Suprapubic skin (tissue), 4 donors: ENCODE measurements at regions not wholly inside any gene's neighbourhood (a gene's known extent, or its start where the extent isn't known, plus 50 kb on each side); places are given as distances from the start of the nearest gene placed in this dataset.

Experiments used
- DNase-seq, 2 donors: peaks; one replicate each; pipeline ENCODE4 v3.0.0-alpha.2; 2019; ENCODE audit warnings: low spot score in 2 of 2
- H3K27ac ChIP-seq: fragments of 200-600 bp; sonication (generic); one replicate; pipeline ENCODE4 v1.5.1; 2019
- H3K27me3 ChIP-seq: fragments of 200-600 bp; sonication (generic); one replicate; pipeline ENCODE4 v1.5.1; 2019
- H3K36me3 ChIP-seq: fragments of 200-600 bp; sonication (generic); one replicate; pipeline ENCODE4 v1.5.1; 2019
- H3K4me1 ChIP-seq: fragments of 200-600 bp; sonication (generic); one replicate; pipeline ENCODE4 v1.5.1; 2019
- H3K4me3 ChIP-seq: fragments of 200-600 bp; sonication (generic); one replicate; pipeline ENCODE4 v1.5.1; 2019; ENCODE audit warnings: mild to moderate bottlenecking
- H3K9me3 ChIP-seq: fragments of 200-600 bp; sonication (generic); one replicate; pipeline ENCODE4 v1.5.1; 2019
- CTCF ChIP-seq, 2 donors: fragments of 200-600 bp in 1 of 2; fragments of 450-650 bp in 1 of 2; sonication (generic) in 1 of 2; IDR thresholded peaks; one replicate each; pipeline ENCODE4 v1.5.1; 2016 to 2019; ENCODE audit warnings: antibody characterized with exemption in 2 of 2, mild to moderate bottlenecking in 1 of 2, moderate library complexity in 1 of 2
- EP300 ChIP-seq: sonication (generic); formaldehyde crosslinking; IDR thresholded peaks from one replicate; pipeline ENCODE4 v1.6.1; 2017; ENCODE audit warnings: antibody characterized with exemption
- POLR2A ChIP-seq, 2 donors: fragments of 450-650 bp; IDR thresholded peaks; one replicate each; pipeline ENCODE4 v1.6.1; 2017; ENCODE audit warnings: antibody characterized with exemption in 2 of 2, mild to moderate bottlenecking in 2 of 2, moderate library complexity in 2 of 2
- POLR2AphosphoS5 ChIP-seq, 3 donors: sonication (generic); formaldehyde crosslinking; IDR thresholded peaks; one replicate each; pipeline ENCODE4 v1.6.1; 2017; ENCODE audit warnings: antibody characterized with exemption in 3 of 3
- WGBS: methylation state at CpG from one replicate; pipeline ENCODE4 v1.1.5; 2018; 5-methylcytosine and 5-hydroxymethylcytosine counted together

- Histone ChIP-seq H3K4me1 (no peaks in the 10 kb centered on the region), H3K36me3 (no peaks in the 10 kb centered on the region), H3K27me3 (no peaks in the 10 kb centered on the region), H3K27ac (no peak overlapping the region), H3K9me3 (no peaks in the 10 kb centered on the region), H3K4me3 (no peak overlapping the region)
- TF ChIP-seq CTCF (IDR thresholded peaks at IDR 0.05) (no peak), POLR2A (IDR thresholded peaks at IDR 0.05) (no peak), EP300 (no peak), POLR2AphosphoS5 (IDR thresholded peaks at IDR 0.05) (no peak)
- WGBS, result 53% methylated on average over 2 of the region's 2 CpGs
- DNase-seq, result no peak
These were observed 102.4 kb downstream of the EFNB2 start for GRCh38 chr13:106433066-106433465.

GRCh38 chr13:106432636-106433035 lies 102.8 kb downstream of the EFNB2 start:
- Histone ChIP-seq H3K36me3 (no peaks in the 10 kb centered on the region), H3K27me3 (no peaks in the 10 kb centered on the region), H3K4me3 (no peak overlapping the region), H3K9me3 (no peaks in the 10 kb centered on the region), H3K4me1 (no peaks in the 10 kb centered on the region), H3K27ac (no peak overlapping the region)
- TF ChIP-seq EP300, result no peak
- no peak for TF ChIP-seq POLR2A (IDR thresholded peaks at IDR 0.05)
- TF ChIP-seq POLR2AphosphoS5 (IDR thresholded peaks at IDR 0.05), result no peak
- no peak for TF ChIP-seq CTCF (IDR thresholded peaks at IDR 0.05)
- 62% methylated on average over 3 of the region's 3 CpGs for WGBS
- no peak for DNase-seq

- Histone ChIP-seq H3K4me3 (no peak overlapping the region), H3K27ac (no peak overlapping the region), H3K36me3 (no peaks in the 10 kb centered on the region), H3K4me1 (no peaks in the 10 kb centered on the region), H3K9me3 (no peaks in the 10 kb centered on the region), H3K27me3 (no peaks in the 10 kb centered on the region)
- TF ChIP-seq EP300 (no peak), POLR2AphosphoS5 (IDR thresholded peaks at IDR 0.05) (no peak), CTCF (IDR thresholded peaks at IDR 0.05) (no peak), POLR2A (IDR thresholded peaks at IDR 0.05) (no peak)
- 76% methylated on average over 4 of the region's 4 CpGs for WGBS
- DNase-seq, result no peak
These were observed 108.6 kb downstream of the EFNB2 start for GRCh38 chr13:106426909-106427308.

- 95% methylated on average over 17 of the region's 17 CpGs for WGBS
- no peak overlapping the region for H3K4me3 ChIP-seq
These were observed 109.8 kb downstream of the EFNB2 start for GRCh38 chr13:106425661-106426060.

GRCh38 chr13:106424805-106425204 lies 110.7 kb downstream of the EFNB2 start:
- H3K27me3 ChIP-seq, result no peaks in the 10 kb centered on the region
- DNase-seq, result no peak
- TF ChIP-seq EP300, result no peak
- no peak overlapping the region for H3K27ac ChIP-seq
- no peak overlapping the region for H3K4me3 ChIP-seq
- no peaks in the 10 kb centered on the region for H3K4me1 ChIP-seq
- H3K36me3 ChIP-seq, result no peaks in the 10 kb centered on the region
- H3K9me3 ChIP-seq, result no peaks in the 10 kb centered on the region
- 77% methylated on average over 1 of the region's 1 CpG for WGBS

More at GRCh38 chr13:106425661-106426060, 109.8 kb downstream of the EFNB2 start:
- H3K27ac ChIP-seq, result no peak overlapping the region
- no peak for TF ChIP-seq POLR2A (IDR thresholded peaks at IDR 0.05)
- TF ChIP-seq POLR2AphosphoS5 (IDR thresholded peaks at IDR 0.05), result no peak
- TF ChIP-seq CTCF (IDR thresholded peaks at IDR 0.05), result no peak
- no peak for TF ChIP-seq EP300
- H3K36me3 ChIP-seq, result no peaks in the 10 kb centered on the region
- DNase-seq, result no peak
- no peaks in the 10 kb centered on the region for H3K4me1 ChIP-seq
- H3K27me3 ChIP-seq, result no peaks in the 10 kb centered on the region
- no peaks in the 10 kb centered on the region for H3K9me3 ChIP-seq

DNA sequence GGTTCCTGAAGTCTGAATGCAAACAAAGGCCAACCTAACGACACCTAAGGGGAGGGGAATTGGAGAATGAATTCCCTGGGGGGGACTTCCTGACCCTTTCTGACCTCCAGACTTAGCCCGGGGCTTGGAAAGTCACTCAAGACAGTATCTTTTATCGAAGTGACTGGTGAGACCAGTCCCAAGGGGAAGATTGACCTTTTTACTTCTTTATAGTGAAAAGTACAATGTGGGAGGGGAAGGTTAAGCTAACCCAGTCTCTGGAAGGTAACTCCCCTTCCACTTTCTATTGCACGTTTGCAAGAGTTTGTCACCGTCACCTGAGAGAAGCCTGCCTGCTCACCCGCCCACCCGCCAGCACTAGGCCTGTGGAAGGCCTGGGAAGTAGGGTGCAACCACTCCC lies 111.9 kb downstream of the EFNB2 start:
- no peaks in the 10 kb centered on the region for H3K9me3 ChIP-seq
- DNase-seq, result no peak

More for the DNA sequence above, 111.9 kb downstream of the EFNB2 start:
- no peaks in the 10 kb centered on the region for H3K27me3 ChIP-seq
- H3K27ac ChIP-seq, result no peak overlapping the region
- no peaks in the 10 kb centered on the region for H3K36me3 ChIP-seq
- WGBS, result 78% methylated on average over 7 of the region's 7 CpGs
- no peaks in the 10 kb centered on the region for H3K4me1 ChIP-seq
- no peak overlapping the region for H3K4me3 ChIP-seq
- TF ChIP-seq EP300 (no peak), POLR2AphosphoS5 (IDR thresholded peaks at IDR 0.05) (no peak), POLR2A (IDR thresholded peaks at IDR 0.05) (no peak), CTCF (IDR thresholded peaks at IDR 0.05) (no peak)
